Thoracic aorta (tissue), 2 donors: ENCODE measurements at regions not wholly inside any gene's neighbourhood (a gene's known extent, or its start where the extent isn't known, plus 50 kb on each side); places are given as distances from the start of the nearest gene placed in this dataset.

Experiments
- ATAC-seq: fragments of 150-250 bp; one replicate; pipeline ENCODE4 v1.8.0; 2017; ENCODE audit warnings: low read depth; ENCODE audit not compliant: insufficient number of reproducible peaks, low FRiP score
- DNase-seq: peaks from one replicate; pipeline ENCODE4 v3.0.0-alpha.2; 2020; ENCODE audit warnings: low spot score
- H3K27ac ChIP-seq, 2 donors: fragments of 200-600 bp; sonication (generic); 1 replicate in 1 of 2; 2 replicates in 1 of 2; pipeline ENCODE4 v1.5.1; 2016; ENCODE audit warnings: mild to moderate bottlenecking in 2 of 2, moderate library complexity in 2 of 2
- H3K27me3 ChIP-seq: fragments of 200-600 bp; sonication (generic); replicated peaks from 2 replicates; pipeline ENCODE4 v1.6.0; 2016; ENCODE audit warnings: mild to moderate bottlenecking; ENCODE audit not compliant: insufficient read depth
- H3K36me3 ChIP-seq: fragments of 200-600 bp; sonication (generic); one replicate; pipeline ENCODE4 v1.5.1; 2016
- H3K4me1 ChIP-seq, 2 donors: fragments of 200-600 bp; sonication (generic); 1 replicate in 1 of 2; 2 replicates in 1 of 2; pipeline versions ENCODE4 v1.5.1 to v1.6.0; 2016; ENCODE audit warnings: low read depth in 2 of 2, mild to moderate bottlenecking in 1 of 2; ENCODE audit not compliant: control insufficient read depth in 1 of 2
- H3K4me3 ChIP-seq: fragments of 200-600 bp; sonication (generic); 2 replicates; pipeline ENCODE4 v1.5.1; 2016; ENCODE audit warnings: mild to moderate bottlenecking
- H3K9me3 ChIP-seq: fragments of 200-600 bp; sonication (generic); 2 replicates; pipeline ENCODE4 v1.5.1; 2016
- CTCF ChIP-seq: fragments of 200-600 bp; sonication (generic); IDR thresholded peaks from one replicate; pipeline ENCODE4 v1.5.1; 2019; ENCODE audit warnings: antibody characterized with exemption

- ATAC-seq (no peak), DNase-seq (no peak)
- Histone ChIP-seq H3K27me3 (no peaks in the 10 kb centered on the region), H3K4me1 (no peaks in the 10 kb centered on the region), H3K36me3 (no peaks in the 10 kb centered on the region), H3K27ac (no peak overlapping the region), H3K9me3 (peaks cover 3% of the 10 kb centered on the region), H3K4me3 (no peak overlapping the region)
- no peak for TF ChIP-seq CTCF
Observed at GRCh38 chr13:83470133-83470797, 412.0 kb downstream of the SLITRK1 start.

- H3K4me1 ChIP-seq, result no peaks in the 10 kb centered on the region
- no peak for TF ChIP-seq CTCF
- H3K27ac ChIP-seq, result no peak overlapping the region
- no peaks in the 10 kb centered on the region for H3K9me3 ChIP-seq
- no peak for ATAC-seq
- no peaks in the 10 kb centered on the region for H3K27me3 ChIP-seq
- DNase-seq, result no peak
- no peak overlapping the region for H3K4me3 ChIP-seq
- H3K36me3 ChIP-seq, result no peaks in the 10 kb centered on the region
Observed at GRCh38 chr13:83453723-83454122, 428.6 kb downstream of the SLITRK1 start.

- no peaks in the 10 kb centered on the region for H3K36me3 ChIP-seq
- H3K4me1 ChIP-seq, result no peaks in the 10 kb centered on the region
- no peak for TF ChIP-seq CTCF
- no peak for DNase-seq
- H3K4me3 ChIP-seq, result no peak overlapping the region
- H3K27ac ChIP-seq, result no peak overlapping the region
- ATAC-seq, result no peak
- no peaks in the 10 kb centered on the region for H3K9me3 ChIP-seq
- H3K27me3 ChIP-seq, result no peaks in the 10 kb centered on the region
Observed at GRCh38 chr13:83453300-83453699, 429.0 kb downstream of the SLITRK1 start.

- ATAC-seq, result no peak
- DNase-seq, result no peak
Observed at GRCh38 chr13:83452292-83452950, 429.9 kb downstream of the SLITRK1 start.

GRCh38 chr13:83450591-83450990 lies 431.7 kb downstream of the SLITRK1 start:
- H3K4me3 ChIP-seq, result no peak overlapping the region
- no peaks in the 10 kb centered on the region for H3K27me3 ChIP-seq
- TF ChIP-seq CTCF, result no peak
- no peak overlapping the region for H3K27ac ChIP-seq
- no peaks in the 10 kb centered on the region for H3K9me3 ChIP-seq
- DNase-seq, result no peak
- no peaks in the 10 kb centered on the region for H3K4me1 ChIP-seq
- H3K36me3 ChIP-seq, result no peaks in the 10 kb centered on the region
- no peak for ATAC-seq

More at GRCh38 chr13:83452292-83452950, 429.9 kb downstream of the SLITRK1 start:
- Histone ChIP-seq H3K9me3 (no peaks in the 10 kb centered on the region), H3K36me3 (no peaks in the 10 kb centered on the region), H3K27me3 (no peaks in the 10 kb centered on the region), H3K4me1 (no peaks in the 10 kb centered on the region), H3K27ac (no peak overlapping the region), H3K4me3 (no peak overlapping the region)
- TF ChIP-seq CTCF, result no peak
